ENCODE measurements at regions not wholly inside any gene's neighbourhood (a gene's known extent, or its start where the extent isn't known, plus 50 kb on each side); places are given as distances from the start of the nearest gene placed in this dataset.

- intact Hi-C loops (cut with DNase I; ENCODE audit: low total_unique reads), result loop anchor here (5.0 kb wide), 2 partner anchors 162 to 177 kb away; no protein-coding TSS in a partner anchor
- Histone ChIP-seq H3K27me3 (no peaks in the 10 kb centered on the region), H3K36me3 (no peaks in the 10 kb centered on the region), H3K4me1 (peaks cover 0 to 21% (median 5%) of the 10 kb centered on the region in 4 donors), H3K27ac (no peak overlapping the region), H3K4me3 (no peak overlapping the region), H3K9me3 (no peaks in the 10 kb centered on the region)
- DNase-seq, result no peak
- no peak for TF ChIP-seq POLR2AphosphoS5 (IDR thresholded peaks at IDR 0.05)
- no peak for TF ChIP-seq POLR2A (IDR thresholded peaks at IDR 0.05)
- no peak for TF ChIP-seq EP300 (IDR thresholded peaks at IDR 0.05)
- TF ChIP-seq, protein P1, sequence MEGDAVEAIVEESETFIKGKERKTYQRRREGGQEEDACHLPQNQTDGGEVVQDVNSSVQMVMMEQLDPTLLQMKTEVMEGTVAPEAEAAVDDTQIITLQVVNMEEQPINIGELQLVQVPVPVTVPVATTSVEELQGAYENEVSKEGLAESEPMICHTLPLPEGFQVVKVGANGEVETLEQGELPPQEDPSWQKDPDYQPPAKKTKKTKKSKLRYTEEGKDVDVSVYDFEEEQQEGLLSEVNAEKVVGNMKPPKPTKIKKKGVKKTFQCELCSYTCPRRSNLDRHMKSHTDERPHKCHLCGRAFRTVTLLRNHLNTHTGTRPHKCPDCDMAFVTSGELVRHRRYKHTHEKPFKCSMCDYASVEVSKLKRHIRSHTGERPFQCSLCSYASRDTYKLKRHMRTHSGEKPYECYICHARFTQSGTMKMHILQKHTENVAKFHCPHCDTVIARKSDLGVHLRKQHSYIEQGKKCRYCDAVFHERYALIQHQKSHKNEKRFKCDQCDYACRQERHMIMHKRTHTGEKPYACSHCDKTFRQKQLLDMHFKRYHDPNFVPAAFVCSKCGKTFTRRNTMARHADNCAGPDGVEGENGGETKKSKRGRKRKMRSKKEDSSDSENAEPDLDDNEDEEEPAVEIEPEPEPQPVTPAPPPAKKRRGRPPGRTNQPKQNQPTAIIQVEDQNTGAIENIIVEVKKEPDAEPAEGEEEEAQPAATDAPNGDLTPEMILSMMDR (IDR thresholded peaks at IDR 0.05), result no peak
- WGBS, 5 donors, result 64 to 80% (median 79%) methylated on average over 7 of the region's 7 CpGs
Measured at GRCh38 chr7:95688931-95689495, 83.3 kb upstream of the DYNC1I1 start.

DNA sequence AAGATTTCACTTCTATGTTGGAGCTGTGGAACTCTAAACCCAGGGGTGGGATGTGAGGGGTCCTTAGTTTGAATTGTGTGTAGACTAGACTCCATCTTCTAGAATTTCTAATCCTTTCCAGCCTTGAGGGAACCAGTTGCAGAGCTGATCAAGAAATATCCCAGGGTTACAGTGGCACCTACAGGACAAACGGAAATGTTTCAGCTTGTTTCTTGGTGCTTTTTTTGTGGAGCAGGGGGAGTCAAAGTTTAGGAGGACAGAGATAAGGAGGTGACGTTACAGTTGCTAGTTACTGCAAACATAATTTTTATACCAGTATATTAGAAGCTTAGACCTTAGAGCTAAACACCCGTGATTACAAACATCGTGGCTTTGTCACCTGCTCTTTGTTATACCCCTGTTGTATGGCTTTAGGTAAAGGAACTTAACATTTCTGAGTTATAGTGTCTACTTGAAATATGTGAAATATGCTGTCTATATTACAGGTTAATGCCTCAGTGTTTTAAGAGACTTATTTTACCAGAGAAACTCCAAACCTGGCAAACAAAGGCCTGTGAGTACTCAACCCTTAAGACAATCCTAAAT is 84.5 kb upstream of the DYNC1I1 start:
- Histone ChIP-seq H3K27me3 (no peaks in the 10 kb centered on the region), H3K4me1 (peaks cover 0 to 26% (median 7%) of the 10 kb centered on the region in 4 donors), H3K36me3 (no peaks in the 10 kb centered on the region), H3K9me3 (no peaks in the 10 kb centered on the region), H3K27ac (no peak overlapping the region), H3K4me3 (no peak overlapping the region)
- WGBS, 5 donors, result 14 to 31% (median 18%) methylated on average over 4 of the region's 4 CpGs
- intact Hi-C loops (cut with DNase I; ENCODE audit: low total_unique reads), result loop anchor here (5.0 kb wide), 2 partner anchors 161 to 176 kb away; no protein-coding TSS in a partner anchor
- no peak for TF ChIP-seq EP300 (IDR thresholded peaks at IDR 0.05)
- TF ChIP-seq, protein P1 (IDR thresholded peaks at IDR 0.05), result peak in 5 of 7 experiments; percentile 17 to 44 (median 34)
- no peak for TF ChIP-seq POLR2A (IDR thresholded peaks at IDR 0.05)
- TF ChIP-seq POLR2AphosphoS5 (IDR thresholded peaks at IDR 0.05), result no peak
- DNase-seq, result peak in 1 of 2 donors; percentile 61

- H3K9me3 ChIP-seq, result no peaks in the 10 kb centered on the region
- H3K4me3 ChIP-seq, result no peak overlapping the region
- no peaks in the 10 kb centered on the region for H3K27me3 ChIP-seq
- intact Hi-C loops (cut with DNase I; ENCODE audit: low total_unique reads), result loop anchor here (5.0 kb wide), 2 partner anchors 159 to 174 kb away; no protein-coding TSS in a partner anchor
- peaks cover 0 to 26% (median 7%) of the 10 kb centered on the region in 4 donors for H3K4me1 ChIP-seq
- peak; percentile 60 to 84 for DNase-seq
- no peak overlapping the region for H3K27ac ChIP-seq
- WGBS, 5 donors, result 7 to 16% (median 11%) methylated on average over 4 of the region's 4 CpGs
- H3K36me3 ChIP-seq, result no peaks in the 10 kb centered on the region
- TF ChIP-seq EP300 (IDR thresholded peaks at IDR 0.05), result no peak
- TF ChIP-seq, protein P1 (IDR thresholded peaks at IDR 0.05), result peak in 5 of 7 experiments; percentile 21 to 79 (median 49)
- TF ChIP-seq POLR2AphosphoS5 (IDR thresholded peaks at IDR 0.05), result peak in 1 of 3 donors; percentile 29
Measured at GRCh38 chr7:95686109-95686508, 86.2 kb upstream of the DYNC1I1 start.

DNA sequence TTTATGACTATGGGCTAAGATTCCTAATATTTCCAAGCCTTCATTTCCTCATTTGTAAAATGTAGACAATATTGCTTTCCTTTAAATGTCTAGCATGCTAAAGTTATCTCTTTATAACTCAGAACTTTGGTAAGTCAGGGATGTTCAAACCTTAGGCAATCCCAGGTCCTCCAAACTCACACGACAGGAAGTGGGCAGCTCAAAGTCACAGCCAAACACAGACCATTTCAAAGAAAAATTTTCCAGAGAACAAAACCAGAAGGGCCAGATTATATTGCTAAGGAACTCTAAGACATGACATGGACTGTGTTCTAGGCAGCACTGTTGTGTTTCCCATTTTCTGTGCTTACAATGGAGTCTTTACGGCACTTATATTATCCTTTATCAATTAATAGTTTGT is 87.8 kb upstream of the DYNC1I1 start:
- intact Hi-C loops (cut with DNase I; ENCODE audit: low total_unique reads), result no loop called here
- no peaks in the 10 kb centered on the region for H3K9me3 ChIP-seq
- DNase-seq, result no peak

More for the DNA sequence above, 87.8 kb upstream of the DYNC1I1 start:
- Histone ChIP-seq H3K4me3 (no peak overlapping the region), H3K36me3 (no peaks in the 10 kb centered on the region), H3K27me3 (no peaks in the 10 kb centered on the region), H3K4me1 (peaks cover 0 to 18% (median 7%) of the 10 kb centered on the region in 4 donors), H3K27ac (peak overlapping the region in 1 of 5 donors; percentile 40)
- WGBS, 5 donors, result 77 to 83% (median 78%) methylated on average over 2 of the region's 2 CpGs
- TF ChIP-seq EP300 (IDR thresholded peaks at IDR 0.05), result no peak
- TF ChIP-seq, protein P1 (IDR thresholded peaks at IDR 0.05), result no peak
- no peak for TF ChIP-seq POLR2AphosphoS5 (IDR thresholded peaks at IDR 0.05)
- TF ChIP-seq POLR2A (IDR thresholded peaks at IDR 0.05), result no peak

Data from stomach (tissue), 8 donors.